ENCODE measurements at regions not wholly inside any gene's neighbourhood (a gene's known extent, or its start where the extent isn't known, plus 50 kb on each side); places are given as distances from the start of the nearest gene placed in this dataset.

- CTCF ChIA-PET: no interaction called here
- no peak overlapping the region for H2BK5ac ChIP-seq (ENCODE audit: low read depth, low read length, poor library complexity, severe bottlenecking)
- no peak for TF ChIP-seq MAZ (IDR thresholded peaks at IDR 0.05; ENCODE audit: borderline replicate concordance, low read depth, low read length)
- no peak for TF ChIP-seq BHLHE40 (IDR thresholded peaks at IDR 0.05; ENCODE audit: low read depth, low read length)
- TF ChIP-seq MXI1 (IDR thresholded peaks at IDR 0.05; ENCODE audit: borderline replicate concordance, low read depth, low read length): no peak
- TF ChIP-seq RAD21 (IDR thresholded peaks at IDR 0.05; ENCODE audit: low read length): no peak
- TF ChIP-seq NFE2L2 (IDR thresholded peaks at IDR 0.05; ENCODE audit: low read depth, low read length): no peak
- TF ChIP-seq SMC3 (IDR thresholded peaks at IDR 0.05; ENCODE audit: low read depth, low read length): no peak
- TF ChIP-seq CHD1 (IDR thresholded peaks at IDR 0.05; ENCODE audit: low read depth, low read length): no peak
- TF ChIP-seq, protein P1, sequence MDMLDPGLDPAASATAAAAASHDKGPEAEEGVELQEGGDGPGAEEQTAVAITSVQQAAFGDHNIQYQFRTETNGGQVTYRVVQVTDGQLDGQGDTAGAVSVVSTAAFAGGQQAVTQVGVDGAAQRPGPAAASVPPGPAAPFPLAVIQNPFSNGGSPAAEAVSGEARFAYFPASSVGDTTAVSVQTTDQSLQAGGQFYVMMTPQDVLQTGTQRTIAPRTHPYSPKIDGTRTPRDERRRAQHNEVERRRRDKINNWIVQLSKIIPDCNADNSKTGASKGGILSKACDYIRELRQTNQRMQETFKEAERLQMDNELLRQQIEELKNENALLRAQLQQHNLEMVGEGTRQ (IDR thresholded peaks at IDR 0.05; ENCODE audit: low read depth, low read length): no peak
- TF ChIP-seq, protein P2, sequence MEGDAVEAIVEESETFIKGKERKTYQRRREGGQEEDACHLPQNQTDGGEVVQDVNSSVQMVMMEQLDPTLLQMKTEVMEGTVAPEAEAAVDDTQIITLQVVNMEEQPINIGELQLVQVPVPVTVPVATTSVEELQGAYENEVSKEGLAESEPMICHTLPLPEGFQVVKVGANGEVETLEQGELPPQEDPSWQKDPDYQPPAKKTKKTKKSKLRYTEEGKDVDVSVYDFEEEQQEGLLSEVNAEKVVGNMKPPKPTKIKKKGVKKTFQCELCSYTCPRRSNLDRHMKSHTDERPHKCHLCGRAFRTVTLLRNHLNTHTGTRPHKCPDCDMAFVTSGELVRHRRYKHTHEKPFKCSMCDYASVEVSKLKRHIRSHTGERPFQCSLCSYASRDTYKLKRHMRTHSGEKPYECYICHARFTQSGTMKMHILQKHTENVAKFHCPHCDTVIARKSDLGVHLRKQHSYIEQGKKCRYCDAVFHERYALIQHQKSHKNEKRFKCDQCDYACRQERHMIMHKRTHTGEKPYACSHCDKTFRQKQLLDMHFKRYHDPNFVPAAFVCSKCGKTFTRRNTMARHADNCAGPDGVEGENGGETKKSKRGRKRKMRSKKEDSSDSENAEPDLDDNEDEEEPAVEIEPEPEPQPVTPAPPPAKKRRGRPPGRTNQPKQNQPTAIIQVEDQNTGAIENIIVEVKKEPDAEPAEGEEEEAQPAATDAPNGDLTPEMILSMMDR (conservative IDR thresholded peaks at IDR 0.05; ENCODE audit: low read depth, low read length): no peak
- no peak for TF ChIP-seq RCOR1 (IDR thresholded peaks at IDR 0.05; ENCODE audit: insufficient replicate concordance, low read length)
- no peak for TF ChIP-seq POLR2A (IDR thresholded peaks at IDR 0.05; ENCODE audit: low read depth, low read length)
- TF ChIP-seq CEBPB (IDR thresholded peaks at IDR 0.05; ENCODE audit: low read depth, low read length): no peak
- H3K4ac ChIP-seq (ENCODE audit: low read depth, low read length): no peak overlapping the region
- H2BK120ac ChIP-seq (ENCODE audit: low read depth, low read length): no peak overlapping the region
- no peak overlapping the region for H4K5ac ChIP-seq (ENCODE audit: low read depth, low read length)
- H2BK20ac ChIP-seq (ENCODE audit: low read depth, low read length): no peak overlapping the region
- H3K56ac ChIP-seq (ENCODE audit: extremely low read depth, insufficient read depth, low read length): no peak overlapping the region
- H2AFZ ChIP-seq (replicated peaks; ENCODE audit: low read length, poor library complexity): no peak overlapping the region
- POLR2A ChIA-PET (ENCODE audit: unreplicated experiment): no interaction called here
- no peak overlapping the region for H3K18ac ChIP-seq (ENCODE audit: low read depth, low read length)
- ATAC-seq (ENCODE audit: low read depth) (no peak), DNase-seq (no peak)
- in situ Hi-C loops (cut with MboI; ENCODE audit: low sequenced_read_pairs): no loop called here
- no peaks in the 10 kb centered on the region for H3K79me1 ChIP-seq (ENCODE audit: low read depth in 1 of 2, low read length in 2 of 2)
- dilution Hi-C loops (cut with HindIII; ENCODE audit: low sequenced_read_pairs, unreplicated experiment): no loop called here
- no peaks in the 10 kb centered on the region for H3K27me3 ChIP-seq (ENCODE audit: control insufficient read depth, insufficient read depth, low read length)
- H3K23ac ChIP-seq (ENCODE audit: low read depth, low read length): no peak overlapping the region
- H4K8ac ChIP-seq (ENCODE audit: low read depth in 2 of 2, low read length in 2 of 2): no peak overlapping the region
- H3K36me3 ChIP-seq (ENCODE audit: control insufficient read depth, insufficient read depth, low read length): no peaks in the 10 kb centered on the region
- no peaks in the 10 kb centered on the region for H4K20me1 ChIP-seq (ENCODE audit: insufficient read depth, low read length)
- H2BK15ac ChIP-seq (ENCODE audit: low read depth, low read length): no peak overlapping the region
- H2AK9ac ChIP-seq (replicated peaks; ENCODE audit: low read depth, low read length, poor library complexity): no peak overlapping the region
- no CpG with 5 or more reads among the region's 1 CpG for WGBS, 2 experiments (ENCODE audit: extremely low coverage in 2 of 2, insufficient read length in 1 of 2)
- no peak overlapping the region for H3K27ac ChIP-seq (ENCODE audit: insufficient read depth, low read length)
- no peak overlapping the region for H3K4me3 ChIP-seq (ENCODE audit: insufficient read depth, low read depth, low read length)
- no TSS peak for BruUV-seq (replicated peaks)
- no peak overlapping the region for H2AK5ac ChIP-seq (ENCODE audit: low read depth, low read length)
- no peaks in the 10 kb centered on the region for H3K4me1 ChIP-seq (ENCODE audit: control insufficient read depth, insufficient read depth, low read length)
- no peaks in the 10 kb centered on the region for H3K9me1 ChIP-seq (ENCODE audit: insufficient read depth, low read length)
- intact Hi-C loops (cut with micrococcal nuclease): loop anchor here (5.0 kb wide), 1 partner anchor 419 kb away; the partner anchor contains the start of gene JAG1
- H3K14ac ChIP-seq (replicated peaks; ENCODE audit: low read depth, low read length): no peak overlapping the region
- H3K9ac ChIP-seq (ENCODE audit: low read depth, low read length): no peak overlapping the region
- no peaks in the 10 kb centered on the region for H3K9me3 ChIP-seq (ENCODE audit: control insufficient read depth, insufficient read depth, low read length)
- H3K4me2 ChIP-seq (ENCODE audit: low read depth, low read length): no peak overlapping the region
- no peak overlapping the region for H4K91ac ChIP-seq (ENCODE audit: insufficient read depth, low read depth, low read length)
Measured at GRCh38 chr20:11091511-11091910, 417.7 kb upstream of the JAG1 start.
